ENCODE measurements at regions not wholly inside any gene's neighbourhood (a gene's known extent, or its start where the extent isn't known, plus 50 kb on each side); places are given as distances from the start of the nearest gene placed in this dataset.

DNA sequence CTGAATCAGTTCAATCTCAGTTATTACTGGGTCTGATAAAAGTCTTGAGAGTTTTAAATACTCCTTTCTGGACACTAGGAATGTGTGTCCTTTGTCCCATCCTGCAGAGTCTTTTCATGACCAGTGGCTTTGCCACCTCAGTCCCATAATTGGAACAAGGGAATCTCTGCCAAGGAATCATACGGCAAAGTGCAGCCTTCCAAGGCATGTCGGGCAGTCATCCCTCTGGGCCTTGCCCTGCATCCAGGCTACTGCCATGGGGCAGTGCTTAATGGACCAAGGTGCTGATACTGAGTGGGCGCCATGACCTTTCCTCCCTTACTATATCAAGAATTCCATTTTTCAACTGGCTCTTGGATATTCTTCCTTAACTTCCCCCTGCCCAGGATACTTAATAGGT, 195.3 kb downstream of the ZC3H11B start:
- Histone ChIP-seq H3K36me3 (ENCODE audit: control insufficient read depth in 2 of 2, insufficient read depth in 1 of 2, low read length in 2 of 2) (no peaks in the 10 kb centered on the region), H3K9me3 (ENCODE audit: control insufficient read depth, insufficient read depth, low read depth, low read length) (no peaks in the 10 kb centered on the region), H3K4me3 (ENCODE audit: low read depth, low read length) (no peak overlapping the region), H3K27ac (ENCODE audit: extremely low read depth, low read depth, low read length) (no peak overlapping the region), H3K4me1 (ENCODE audit: control insufficient read depth, insufficient read depth, low read length) (no peaks in the 10 kb centered on the region)
- POLR2A ChIA-PET, result no interaction called here
- TF ChIP-seq EGR2 (tag by site-specific recombination; IDR thresholded peaks at IDR 0.05; ENCODE audit: low read depth), result no peak
- TF ChIP-seq YY2 (tag by site-specific recombination; IDR thresholded peaks at IDR 0.05), result no peak
- TF ChIP-seq ZNF701 (tag by site-specific recombination; IDR thresholded peaks at IDR 0.05), result no peak
- no peak for TF ChIP-seq ZBTB21 (tag by site-specific recombination; IDR thresholded peaks at IDR 0.05)
- TF ChIP-seq ZNF16 (tag by site-specific recombination; IDR thresholded peaks at IDR 0.05; ENCODE audit: low read depth), result no peak
- TF ChIP-seq, protein P1, sequence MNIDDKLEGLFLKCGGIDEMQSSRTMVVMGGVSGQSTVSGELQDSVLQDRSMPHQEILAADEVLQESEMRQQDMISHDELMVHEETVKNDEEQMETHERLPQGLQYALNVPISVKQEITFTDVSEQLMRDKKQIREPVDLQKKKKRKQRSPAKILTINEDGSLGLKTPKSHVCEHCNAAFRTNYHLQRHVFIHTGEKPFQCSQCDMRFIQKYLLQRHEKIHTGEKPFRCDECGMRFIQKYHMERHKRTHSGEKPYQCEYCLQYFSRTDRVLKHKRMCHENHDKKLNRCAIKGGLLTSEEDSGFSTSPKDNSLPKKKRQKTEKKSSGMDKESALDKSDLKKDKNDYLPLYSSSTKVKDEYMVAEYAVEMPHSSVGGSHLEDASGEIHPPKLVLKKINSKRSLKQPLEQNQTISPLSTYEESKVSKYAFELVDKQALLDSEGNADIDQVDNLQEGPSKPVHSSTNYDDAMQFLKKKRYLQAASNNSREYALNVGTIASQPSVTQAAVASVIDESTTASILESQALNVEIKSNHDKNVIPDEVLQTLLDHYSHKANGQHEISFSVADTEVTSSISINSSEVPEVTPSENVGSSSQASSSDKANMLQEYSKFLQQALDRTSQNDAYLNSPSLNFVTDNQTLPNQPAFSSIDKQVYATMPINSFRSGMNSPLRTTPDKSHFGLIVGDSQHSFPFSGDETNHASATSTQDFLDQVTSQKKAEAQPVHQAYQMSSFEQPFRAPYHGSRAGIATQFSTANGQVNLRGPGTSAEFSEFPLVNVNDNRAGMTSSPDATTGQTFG (tag by site-specific recombination; IDR thresholded peaks at IDR 0.05; ENCODE audit: borderline replicate concordance), result no peak
- TF ChIP-seq, protein P2, sequence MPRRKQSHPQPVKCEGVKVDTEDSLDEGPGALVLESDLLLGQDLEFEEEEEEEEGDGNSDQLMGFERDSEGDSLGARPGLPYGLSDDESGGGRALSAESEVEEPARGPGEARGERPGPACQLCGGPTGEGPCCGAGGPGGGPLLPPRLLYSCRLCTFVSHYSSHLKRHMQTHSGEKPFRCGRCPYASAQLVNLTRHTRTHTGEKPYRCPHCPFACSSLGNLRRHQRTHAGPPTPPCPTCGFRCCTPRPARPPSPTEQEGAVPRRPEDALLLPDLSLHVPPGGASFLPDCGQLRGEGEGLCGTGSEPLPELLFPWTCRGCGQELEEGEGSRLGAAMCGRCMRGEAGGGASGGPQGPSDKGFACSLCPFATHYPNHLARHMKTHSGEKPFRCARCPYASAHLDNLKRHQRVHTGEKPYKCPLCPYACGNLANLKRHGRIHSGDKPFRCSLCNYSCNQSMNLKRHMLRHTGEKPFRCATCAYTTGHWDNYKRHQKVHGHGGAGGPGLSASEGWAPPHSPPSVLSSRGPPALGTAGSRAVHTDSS (tag by site-specific recombination; IDR thresholded peaks at IDR 0.05), result no peak
- TF ChIP-seq, protein P3, sequence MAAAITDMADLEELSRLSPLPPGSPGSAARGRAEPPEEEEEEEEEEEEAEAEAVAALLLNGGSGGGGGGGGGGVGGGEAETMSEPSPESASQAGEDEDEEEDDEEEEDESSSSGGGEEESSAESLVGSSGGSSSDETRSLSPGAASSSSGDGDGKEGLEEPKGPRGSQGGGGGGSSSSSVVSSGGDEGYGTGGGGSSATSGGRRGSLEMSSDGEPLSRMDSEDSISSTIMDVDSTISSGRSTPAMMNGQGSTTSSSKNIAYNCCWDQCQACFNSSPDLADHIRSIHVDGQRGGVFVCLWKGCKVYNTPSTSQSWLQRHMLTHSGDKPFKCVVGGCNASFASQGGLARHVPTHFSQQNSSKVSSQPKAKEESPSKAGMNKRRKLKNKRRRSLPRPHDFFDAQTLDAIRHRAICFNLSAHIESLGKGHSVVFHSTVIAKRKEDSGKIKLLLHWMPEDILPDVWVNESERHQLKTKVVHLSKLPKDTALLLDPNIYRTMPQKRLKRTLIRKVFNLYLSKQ (tag by site-specific recombination; IDR thresholded peaks at IDR 0.05; ENCODE audit: borderline replicate concordance), result no peak
- TF ChIP-seq ZNF19 (tag by site-specific recombination; IDR thresholded peaks at IDR 0.05; ENCODE audit: low read depth), result no peak
- no peak for TF ChIP-seq ZBTB7A (tag by site-specific recombination; IDR thresholded peaks at IDR 0.05; ENCODE audit: low read depth)
- no peak for TF ChIP-seq OVOL3 (tag by site-specific recombination; IDR thresholded peaks at IDR 0.05)
- no peak for TF ChIP-seq OSR2 (tag by site-specific recombination; IDR thresholded peaks at IDR 0.05)
- TF ChIP-seq, protein P4, sequence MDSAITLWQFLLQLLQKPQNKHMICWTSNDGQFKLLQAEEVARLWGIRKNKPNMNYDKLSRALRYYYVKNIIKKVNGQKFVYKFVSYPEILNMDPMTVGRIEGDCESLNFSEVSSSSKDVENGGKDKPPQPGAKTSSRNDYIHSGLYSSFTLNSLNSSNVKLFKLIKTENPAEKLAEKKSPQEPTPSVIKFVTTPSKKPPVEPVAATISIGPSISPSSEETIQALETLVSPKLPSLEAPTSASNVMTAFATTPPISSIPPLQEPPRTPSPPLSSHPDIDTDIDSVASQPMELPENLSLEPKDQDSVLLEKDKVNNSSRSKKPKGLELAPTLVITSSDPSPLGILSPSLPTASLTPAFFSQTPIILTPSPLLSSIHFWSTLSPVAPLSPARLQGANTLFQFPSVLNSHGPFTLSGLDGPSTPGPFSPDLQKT (IDR thresholded peaks at IDR 0.05; ENCODE audit: borderline replicate concordance, low read depth, low read length), result no peak
- CTCF ChIA-PET, result interaction anchor here (0.6 to 3.1 kb wide), 4 partner anchors 8 to 61 kb away, joined by 3 to 24 read pairs (median 4); no protein-coding TSS in a partner anchor

DNA sequence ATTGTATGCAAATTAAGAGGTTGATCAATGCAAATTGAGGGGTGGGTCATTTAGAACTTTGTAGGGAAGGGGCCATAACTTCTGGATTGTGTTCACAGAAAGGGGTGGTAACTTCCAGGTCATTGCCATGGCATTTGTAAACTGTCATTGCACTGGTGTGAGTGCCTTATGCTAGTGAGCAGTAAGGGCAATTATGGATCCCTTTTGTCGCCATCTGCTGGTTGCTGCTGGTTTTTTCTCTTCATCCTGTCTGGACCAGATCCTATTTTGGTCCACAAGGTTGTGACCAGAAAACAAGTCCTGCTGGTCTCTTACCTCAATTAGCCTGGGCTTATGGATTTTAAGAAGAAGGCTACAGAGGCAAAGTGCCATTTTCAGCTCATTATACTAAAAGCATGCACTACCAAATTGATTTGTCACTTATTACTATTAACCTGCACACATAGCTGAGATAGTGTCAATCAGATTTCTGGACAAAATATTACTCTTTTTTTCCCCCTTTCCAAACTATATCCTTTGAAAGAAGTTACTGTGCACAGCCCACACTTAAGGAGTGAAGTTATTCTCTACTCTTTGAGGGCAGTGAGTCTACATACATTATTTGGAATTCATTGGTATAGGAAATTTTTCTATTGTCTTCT, 196.2 kb downstream of the ZC3H11B start:
- Histone ChIP-seq H3K9me3 (ENCODE audit: control insufficient read depth, insufficient read depth, low read depth, low read length) (no peaks in the 10 kb centered on the region), H3K4me1 (ENCODE audit: control insufficient read depth, insufficient read depth, low read length) (no peaks in the 10 kb centered on the region), H3K27ac (ENCODE audit: extremely low read depth, low read depth, low read length) (no peak overlapping the region), H3K36me3 (ENCODE audit: control insufficient read depth in 2 of 2, insufficient read depth in 1 of 2, low read length in 2 of 2) (no peaks in the 10 kb centered on the region), H3K4me3 (ENCODE audit: low read depth, low read length) (no peak overlapping the region)
- TF ChIP-seq ZNF654 (tag by site-specific recombination; IDR thresholded peaks at IDR 0.05; ENCODE audit: low read depth) (peak; percentile 47; the same call in 1 of the 2 replicates), ZNF660 (tag by site-specific recombination; IDR thresholded peaks at IDR 0.05) (0 out of 2 replicates have a peak, but pooled peaks have one; percentile 39), ZNF292 (tag by site-specific recombination; IDR thresholded peaks at IDR 0.05; ENCODE audit: borderline replicate concordance, low read depth) (no peak), ZNF324 (tag by site-specific recombination; IDR thresholded peaks at IDR 0.05) (no peak), MYNN (tag by site-specific recombination; IDR thresholded peaks at IDR 0.05; ENCODE audit: borderline replicate concordance) (no peak), ZFP41 (tag by site-specific recombination; IDR thresholded peaks at IDR 0.05; ENCODE audit: borderline replicate concordance) (no peak), ZNF596 (tag by site-specific recombination; IDR thresholded peaks at IDR 0.05) (no peak), ZNF394 (tag by site-specific recombination; IDR thresholded peaks at IDR 0.05; ENCODE audit: borderline replicate concordance) (no peak)
- TF ChIP-seq, protein P5, sequence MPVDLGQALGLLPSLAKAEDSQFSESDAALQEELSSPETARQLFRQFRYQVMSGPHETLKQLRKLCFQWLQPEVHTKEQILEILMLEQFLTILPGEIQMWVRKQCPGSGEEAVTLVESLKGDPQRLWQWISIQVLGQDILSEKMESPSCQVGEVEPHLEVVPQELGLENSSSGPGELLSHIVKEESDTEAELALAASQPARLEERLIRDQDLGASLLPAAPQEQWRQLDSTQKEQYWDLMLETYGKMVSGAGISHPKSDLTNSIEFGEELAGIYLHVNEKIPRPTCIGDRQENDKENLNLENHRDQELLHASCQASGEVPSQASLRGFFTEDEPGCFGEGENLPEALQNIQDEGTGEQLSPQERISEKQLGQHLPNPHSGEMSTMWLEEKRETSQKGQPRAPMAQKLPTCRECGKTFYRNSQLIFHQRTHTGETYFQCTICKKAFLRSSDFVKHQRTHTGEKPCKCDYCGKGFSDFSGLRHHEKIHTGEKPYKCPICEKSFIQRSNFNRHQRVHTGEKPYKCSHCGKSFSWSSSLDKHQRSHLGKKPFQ (tag by site-specific recombination; IDR thresholded peaks at IDR 0.05), result 0 out of 2 replicates have a peak, but pooled peaks have one; percentile 17
- TF ChIP-seq, protein P6, sequence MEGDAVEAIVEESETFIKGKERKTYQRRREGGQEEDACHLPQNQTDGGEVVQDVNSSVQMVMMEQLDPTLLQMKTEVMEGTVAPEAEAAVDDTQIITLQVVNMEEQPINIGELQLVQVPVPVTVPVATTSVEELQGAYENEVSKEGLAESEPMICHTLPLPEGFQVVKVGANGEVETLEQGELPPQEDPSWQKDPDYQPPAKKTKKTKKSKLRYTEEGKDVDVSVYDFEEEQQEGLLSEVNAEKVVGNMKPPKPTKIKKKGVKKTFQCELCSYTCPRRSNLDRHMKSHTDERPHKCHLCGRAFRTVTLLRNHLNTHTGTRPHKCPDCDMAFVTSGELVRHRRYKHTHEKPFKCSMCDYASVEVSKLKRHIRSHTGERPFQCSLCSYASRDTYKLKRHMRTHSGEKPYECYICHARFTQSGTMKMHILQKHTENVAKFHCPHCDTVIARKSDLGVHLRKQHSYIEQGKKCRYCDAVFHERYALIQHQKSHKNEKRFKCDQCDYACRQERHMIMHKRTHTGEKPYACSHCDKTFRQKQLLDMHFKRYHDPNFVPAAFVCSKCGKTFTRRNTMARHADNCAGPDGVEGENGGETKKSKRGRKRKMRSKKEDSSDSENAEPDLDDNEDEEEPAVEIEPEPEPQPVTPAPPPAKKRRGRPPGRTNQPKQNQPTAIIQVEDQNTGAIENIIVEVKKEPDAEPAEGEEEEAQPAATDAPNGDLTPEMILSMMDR (tag by site-specific recombination; IDR thresholded peaks at IDR 0.05), result peak; percentile 42; the same call in 1 of the 2 replicates
- CTCF ChIA-PET, result interaction anchor here (0.6 to 3.1 kb wide), 7 partner anchors 9 to 1117 kb away, joined by 3 to 24 read pairs (median 3); no protein-coding TSS in a partner anchor
- POLR2A ChIA-PET, result no interaction called here
